DOHH2 (cell line): ENCODE measurements at regions not wholly inside any gene's neighbourhood (a gene's known extent, or its start where the extent isn't known, plus 50 kb on each side); places are given as distances from the start of the nearest gene placed in this dataset.

Source experiments
- H3F3A ChIP-seq: fragments of 200-600 bp; sonication (generic), shearing (Covaris generic); 2 replicates; pipeline ENCODE4 v1.6.0; 2016; ENCODE audit warnings: antibody characterized with exemption, mild to moderate bottlenecking; ENCODE audit not compliant: control insufficient read depth, insufficient read depth
- H3K27ac ChIP-seq: fragments of 200-600 bp; sonication (generic); 2 replicates; pipeline ENCODE4 v1.5.1; 2014; ENCODE audit warnings: low read depth, mild to moderate bottlenecking, low read length, moderate library complexity
- H3K27me3 ChIP-seq: fragments of 200-600 bp; sonication (generic); 2 replicates; pipeline ENCODE4 v1.6.1; 2014; ENCODE audit warnings: mild to moderate bottlenecking, low read length, mixed read lengths; ENCODE audit not compliant: control insufficient read depth
- H3K36me3 ChIP-seq: fragments of 200-600 bp; sonication (generic); 2 replicates; pipeline ENCODE4 v1.6.1; 2014; ENCODE audit warnings: mild to moderate bottlenecking, low read length, moderate library complexity, mixed read lengths; ENCODE audit not compliant: control insufficient read depth
- H3K4me1 ChIP-seq: fragments of 200-600 bp; sonication (generic); 2 replicates; pipeline ENCODE4 v1.6.1; 2014; ENCODE audit warnings: mild to moderate bottlenecking, low read length, mixed read lengths; ENCODE audit not compliant: control insufficient read depth
- H3K4me2 ChIP-seq: fragments of 200-600 bp; sonication (generic); 2 replicates; pipeline ENCODE4 v1.6.0; 2014; ENCODE audit warnings: mild to moderate bottlenecking, low read length, moderate library complexity
- H3K4me3 ChIP-seq: fragments of 200-600 bp; sonication (generic); 2 replicates; pipeline ENCODE4 v1.5.1; 2014; ENCODE audit warnings: mild to moderate bottlenecking, low read length, mixed read lengths
- H3K79me2 ChIP-seq: fragments of 200-600 bp; sonication (generic); 2 replicates; pipeline ENCODE4 v1.6.1; 2014; ENCODE audit warnings: mild to moderate bottlenecking, low read length, mixed read lengths; ENCODE audit not compliant: control insufficient read depth
- H3K9me2 ChIP-seq: fragments of 200-600 bp; sonication (generic); replicated peaks from 2 replicates; pipeline ENCODE4 v1.6.1; 2014; ENCODE audit warnings: mild to moderate bottlenecking, low read length, mixed read lengths; ENCODE audit not compliant: control insufficient read depth
- H3K9me3 ChIP-seq: fragments of 200-600 bp; sonication (generic); 2 replicates; pipeline ENCODE4 v1.6.1; 2014; ENCODE audit warnings: antibody characterized with exemption, low read length, mixed read lengths; ENCODE audit not compliant: control insufficient read depth, insufficient read depth
- H4K20me1 ChIP-seq: fragments of 200-600 bp; sonication (generic); 2 replicates; pipeline ENCODE4 v1.6.0; 2014; ENCODE audit warnings: low read depth, mild to moderate bottlenecking, antibody characterized with exemption, low read length, moderate library complexity; ENCODE audit not compliant: control insufficient read depth, insufficient read depth
- CTCF ChIP-seq: fragments of 200-600 bp; sonication (generic); IDR thresholded peaks from one replicate; pipeline ENCODE4 v1.5.1; 2014; ENCODE audit warnings: antibody characterized with exemption, mild to moderate bottlenecking, low read depth, low read length; ENCODE audit not compliant: poor library complexity, severe bottlenecking
- EZH2phosphoT487 ChIP-seq: fragments of 200-600 bp; sonication (generic); IDR thresholded peaks from 2 replicates; pipeline ENCODE4 v1.6.1; 2017; ENCODE audit warnings: borderline replicate concordance, mild to moderate bottlenecking, antibody characterized with exemption, low read length, moderate library complexity, mixed read lengths

- H3K9me2 ChIP-seq: no peaks in the 10 kb centered on the region
- H3K27me3 ChIP-seq: no peaks in the 10 kb centered on the region
- no peak overlapping the region for H3K27ac ChIP-seq
- no peaks in the 10 kb centered on the region for H4K20me1 ChIP-seq
- TF ChIP-seq CTCF: no peak
- no peak for TF ChIP-seq EZH2phosphoT487
- H3K4me1 ChIP-seq: peaks cover 20% of the 10 kb centered on the region
- H3F3A ChIP-seq: no peaks in the 10 kb centered on the region
- no peaks in the 10 kb centered on the region for H3K36me3 ChIP-seq
- no peaks in the 10 kb centered on the region for H3K79me2 ChIP-seq
- peak overlapping the region; percentile 19 for H3K4me3 ChIP-seq
- H3K9me3 ChIP-seq: no peaks in the 10 kb centered on the region
- peak overlapping the region; percentile 53 for H3K4me2 ChIP-seq
Observed at GRCh38 chr6:138593124-138593877, 94.0 kb upstream of the NHSL1 start.

GRCh38 chr6:138593909-138594757 lies 94.8 kb upstream of the NHSL1 start:
- Histone ChIP-seq H3F3A (no peaks in the 10 kb centered on the region), H3K36me3 (no peaks in the 10 kb centered on the region), H3K4me3 (no peak overlapping the region), H3K4me2 (no peak overlapping the region), H3K9me2 (no peaks in the 10 kb centered on the region), H3K79me2 (no peaks in the 10 kb centered on the region), H3K9me3 (no peaks in the 10 kb centered on the region), H3K27ac (no peak overlapping the region), H4K20me1 (no peaks in the 10 kb centered on the region), H3K27me3 (no peaks in the 10 kb centered on the region), H3K4me1 (peaks cover 20% of the 10 kb centered on the region)
- TF ChIP-seq EZH2phosphoT487 (no peak), CTCF (no peak)

GRCh38 chr6:138594758-138595140 lies 95.5 kb upstream of the NHSL1 start:
- no peak overlapping the region for H3K27ac ChIP-seq
- no peaks in the 10 kb centered on the region for H3K9me2 ChIP-seq
- no peak for TF ChIP-seq CTCF
- TF ChIP-seq EZH2phosphoT487: no peak
- H3K9me3 ChIP-seq: no peaks in the 10 kb centered on the region
- no peaks in the 10 kb centered on the region for H3K79me2 ChIP-seq
- no peaks in the 10 kb centered on the region for H4K20me1 ChIP-seq
- no peak overlapping the region for H3K4me2 ChIP-seq
- no peaks in the 10 kb centered on the region for H3F3A ChIP-seq
- H3K4me1 ChIP-seq: peaks cover 20% of the 10 kb centered on the region
- H3K36me3 ChIP-seq: no peaks in the 10 kb centered on the region
- no peak overlapping the region for H3K4me3 ChIP-seq
- H3K27me3 ChIP-seq: no peaks in the 10 kb centered on the region
